PFSK-1 (cell line): ENCODE measurements at regions not wholly inside any gene's neighbourhood (a gene's known extent, or its start where the extent isn't known, plus 50 kb on each side); places are given as distances from the start of the nearest gene placed in this dataset.

ENCODE experiments used
- FOXP2 ChIP-seq: optimal IDR thresholded peaks from 2 replicates; pipeline ENCODE3; 2011; ENCODE audit warnings: borderline replicate concordance, control low read depth, inconsistent platforms; ENCODE audit not compliant: insufficient read depth; ENCODE audit errors: extremely low read length, extremely low read depth
- POLR2AphosphoS5 ChIP-seq: IDR thresholded peaks from 2 replicates; pipeline ENCODE4 v1.6.1; 2012; ENCODE audit warnings: low read depth, mild to moderate bottlenecking, control low read depth, low read length, moderate library complexity
- REST ChIP-seq, 2 experiments: IDR thresholded peaks; 2 replicates each; pipeline versions ENCODE4 v1.6.1 to v1.8.0; 2011 to 2012; ENCODE audit warnings: low read depth in 2 of 2, low read length in 2 of 2, control low read depth in 1 of 2, inconsistent platforms in 1 of 2, mild to moderate bottlenecking in 1 of 2, moderate library complexity in 1 of 2; ENCODE audit not compliant: insufficient read depth in 1 of 2
- SIN3A ChIP-seq: IDR thresholded peaks from 2 replicates; pipeline ENCODE4 v1.6.1; 2012; ENCODE audit warnings: mild to moderate bottlenecking, low read length, moderate library complexity, borderline replicate concordance; ENCODE audit not compliant: insufficient read depth
- TAF1 ChIP-seq: IDR thresholded peaks from 2 replicates; pipeline ENCODE4 v1.6.1; 2012; ENCODE audit warnings: low read length, control low read depth, borderline replicate concordance; ENCODE audit not compliant: insufficient read depth

GRCh38 chr3:148381051-148381450 is 316.7 kb upstream of the AGTR1 start:
- TF ChIP-seq SIN3A, result no peak
- TF ChIP-seq REST (IDR thresholded peaks at IDR 0.05; ENCODE audit: insufficient read depth in 1 of 2, low read depth in 2 of 2, low read length in 2 of 2), result no peak
- TF ChIP-seq TAF1, result no peak
- TF ChIP-seq FOXP2, result no peak
- TF ChIP-seq POLR2AphosphoS5, result no peak

GRCh38 chr3:148389916-148390315 is 307.8 kb upstream of the AGTR1 start:
- TF ChIP-seq REST (IDR thresholded peaks at IDR 0.05; ENCODE audit: insufficient read depth in 1 of 2, low read depth in 2 of 2, low read length in 2 of 2) (no peak), POLR2AphosphoS5 (no peak), FOXP2 (no peak), TAF1 (no peak), SIN3A (no peak)

- TF ChIP-seq TAF1 (no peak), SIN3A (no peak), REST (IDR thresholded peaks at IDR 0.05; ENCODE audit: insufficient read depth in 1 of 2, low read depth in 2 of 2, low read length in 2 of 2) (no peak), POLR2AphosphoS5 (no peak), FOXP2 (no peak)
Observed at GRCh38 chr3:148395821-148396220, 301.9 kb upstream of the AGTR1 start.

- no peak for TF ChIP-seq REST (IDR thresholded peaks at IDR 0.05; ENCODE audit: insufficient read depth in 1 of 2, low read depth in 2 of 2, low read length in 2 of 2)
- no peak for TF ChIP-seq POLR2AphosphoS5
- no peak for TF ChIP-seq SIN3A
- no peak for TF ChIP-seq TAF1
- TF ChIP-seq FOXP2, result no peak
Observed at GRCh38 chr3:148400754-148401153, 296.9 kb upstream of the AGTR1 start.

- TF ChIP-seq TAF1 (no peak), SIN3A (no peak), REST (IDR thresholded peaks at IDR 0.05; ENCODE audit: insufficient read depth in 1 of 2, low read depth in 2 of 2, low read length in 2 of 2) (no peak), FOXP2 (no peak), POLR2AphosphoS5 (no peak)
Observed at GRCh38 chr3:148408667-148409066, 289.0 kb upstream of the AGTR1 start.
